SJCRH30 (cell line): ENCODE measurements at regions not wholly inside any gene's neighbourhood (a gene's known extent, or its start where the extent isn't known, plus 50 kb on each side); places are given as distances from the start of the nearest gene placed in this dataset.
"Not testable (repeated sequence)": the region's sequence is repeated elsewhere in the genome, so short reads cannot be mapped to it uniquely, and the experiment has no call there.

Experiments used
- DNase-seq, 2 experiments: peaks; one replicate each; pipeline ENCODE4 v3.0.0-alpha.2; 2015 to 2020
- H3K27ac ChIP-seq: fragments of 250-450 bp; sonication (Bioruptor Pico); 2 replicates; pipeline ENCODE4 v1.5.1; 2020; ENCODE audit warnings: mild to moderate bottlenecking, moderate library complexity
- H3K27me3 ChIP-seq: fragments of 250-450 bp; sonication (Bioruptor Pico); 2 replicates; pipeline ENCODE4 v1.5.1; 2020; ENCODE audit warnings: mild to moderate bottlenecking, moderate library complexity
- H3K36me3 ChIP-seq: fragments of 250-450 bp; sonication (Bioruptor Pico); 2 replicates; pipeline ENCODE4 v1.5.1; 2020; ENCODE audit warnings: mild to moderate bottlenecking, moderate library complexity
- H3K4me1 ChIP-seq: fragments of 250-450 bp; sonication (Bioruptor Pico); 2 replicates; pipeline ENCODE4 v1.5.1; 2020; ENCODE audit warnings: mild to moderate bottlenecking, moderate library complexity
- H3K4me3 ChIP-seq: fragments of 250-450 bp; sonication (Bioruptor Pico); 2 replicates; pipeline ENCODE4 v1.5.1; 2020; ENCODE audit warnings: mild to moderate bottlenecking, moderate library complexity
- H3K9me3 ChIP-seq: fragments of 250-450 bp; sonication (Bioruptor Pico); replicated peaks from 2 replicates; pipeline ENCODE4 v1.5.1; 2020; ENCODE audit warnings: mild to moderate bottlenecking, moderate library complexity

DNA sequence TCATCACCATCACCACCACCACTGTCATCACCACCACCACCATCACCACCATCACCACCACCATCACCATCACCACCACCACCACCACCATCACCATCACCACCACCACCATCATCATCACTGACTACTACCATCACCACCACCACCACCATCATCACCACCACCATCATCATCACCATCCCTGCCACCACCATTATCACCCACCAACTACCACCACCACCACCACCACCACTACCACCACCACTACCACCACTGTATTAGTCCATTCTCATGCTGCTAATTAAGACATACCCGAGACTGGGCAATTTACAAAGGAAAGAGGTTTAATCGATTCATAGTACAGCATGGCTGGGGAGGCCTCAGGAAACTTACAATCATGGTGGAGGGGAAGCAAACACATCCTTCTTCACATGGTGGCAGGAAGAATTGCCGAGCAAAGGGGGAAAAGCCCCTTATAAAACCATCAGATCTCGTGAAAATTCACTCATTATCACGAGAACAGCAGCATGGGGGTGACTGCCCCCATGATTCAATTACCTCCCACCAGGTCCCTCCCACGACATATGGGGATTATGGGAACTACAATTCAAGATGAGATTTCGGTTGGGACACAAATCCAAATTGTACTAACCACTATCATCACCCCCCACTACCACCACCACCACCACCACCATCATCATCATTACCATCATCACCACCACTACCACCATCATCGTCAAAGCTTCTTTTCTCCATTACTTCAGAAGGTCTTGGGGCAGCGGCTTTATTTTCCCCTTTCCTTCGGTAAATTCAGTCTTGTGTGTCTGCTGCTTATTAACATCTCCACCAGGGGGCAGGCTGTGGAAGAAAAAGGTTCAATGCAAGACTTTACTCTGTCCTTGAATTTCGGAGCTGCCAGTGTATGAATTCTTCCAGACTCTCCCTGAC, 53.6 kb upstream of the SCAF4 start:
- H3K4me3 ChIP-seq, H3K4me1 ChIP-seq, H3K36me3 ChIP-seq, H3K27me3 ChIP-seq, H3K9me3 ChIP-seq, H3K27ac ChIP-seq: not testable (repeated sequence)
- peak; percentile 78 to 90 for DNase-seq

DNA sequence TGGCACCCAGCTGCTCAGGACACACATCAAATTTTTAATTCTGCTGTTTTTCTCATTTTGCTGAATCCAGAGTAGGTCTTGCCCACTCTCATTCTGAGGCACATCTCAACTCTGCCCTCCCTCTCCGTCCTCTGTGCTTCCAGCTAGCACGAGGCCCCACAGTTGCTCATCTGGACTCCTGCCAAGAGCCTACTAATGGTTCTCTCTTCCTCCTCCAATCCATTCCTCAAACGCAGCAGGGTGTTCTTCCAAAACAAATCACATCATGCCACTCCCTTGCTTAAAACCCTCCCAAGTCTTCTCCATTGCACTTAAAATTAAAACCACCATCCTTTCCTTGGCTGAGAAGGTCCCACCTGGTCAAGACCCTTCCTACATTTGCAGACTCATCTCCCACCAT, 49.8 kb upstream of the SCAF4 start:
- Histone ChIP-seq H3K9me3 (no peaks in the 10 kb centered on the region), H3K36me3 (no peaks in the 10 kb centered on the region), H3K27ac (no peak overlapping the region), H3K4me1 (no peaks in the 10 kb centered on the region), H3K27me3 (no peaks in the 10 kb centered on the region), H3K4me3 (no peak overlapping the region)
- peak; percentile 79 to 89 for DNase-seq
